Body of pancreas (tissue), 4 donors: ENCODE measurements at regions not wholly inside any gene's neighbourhood (a gene's known extent, or its start where the extent isn't known, plus 50 kb on each side); places are given as distances from the start of the nearest gene placed in this dataset.

Experiments
- CTCF ChIP-seq, 7 experiments: fragments of 450-650 bp in 4 of 7; fragments of 200-600 bp in 3 of 7; sonication (generic) in 3 of 7; IDR thresholded peaks; one replicate each; pipeline ENCODE4 v1.5.1; 2016 to 2019; ENCODE audit warnings: antibody characterized with exemption in 7 of 7
- POLR2A ChIP-seq, 3 donors: fragments of 450-650 bp; IDR thresholded peaks; one replicate each; pipeline ENCODE4 v1.6.1; 2016; ENCODE audit warnings: antibody characterized with exemption in 3 of 3, mild to moderate bottlenecking in 2 of 3

DNA sequence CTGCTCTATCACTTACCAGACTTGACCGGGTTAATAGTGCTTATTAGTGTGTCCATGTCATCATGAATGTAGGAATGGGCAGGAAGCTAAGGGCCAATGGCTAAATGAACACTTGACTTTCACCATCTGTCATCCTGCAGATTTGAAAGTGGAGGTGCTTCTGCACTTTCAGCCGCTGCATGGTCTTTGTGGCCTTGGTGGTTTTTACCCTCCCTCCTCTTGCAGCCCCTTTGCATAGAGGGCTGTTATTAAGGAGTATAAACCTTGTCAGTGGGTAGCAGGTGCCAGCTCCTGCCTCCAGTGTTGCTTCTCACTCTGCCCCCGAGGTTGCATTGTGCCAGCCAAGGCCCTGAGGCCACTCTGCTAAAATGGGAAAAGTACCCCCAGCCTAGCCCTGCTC lies 122.2 kb upstream of the TNFAIP3 start:
- TF ChIP-seq CTCF (IDR thresholded peaks at IDR 0.05) (no peak), POLR2A (IDR thresholded peaks at IDR 0.05) (no peak)
